Esophagus squamous epithelium (tissue), 4 donors: ENCODE measurements at regions not wholly inside any gene's neighbourhood (a gene's known extent, or its start where the extent isn't known, plus 50 kb on each side); places are given as distances from the start of the nearest gene placed in this dataset.

Source experiments
- POLR2A ChIP-seq, 4 donors: fragments of 450-650 bp; IDR thresholded peaks; one replicate each; pipeline ENCODE4 v1.6.1; 2017; ENCODE audit warnings: antibody characterized with exemption in 4 of 4, mild to moderate bottlenecking in 4 of 4, moderate library complexity in 3 of 4
- TF ChIP-seq, protein P1 (sequence below), 6 experiments: fragments of 450-650 bp in 4 of 6; fragments of 200-600 bp in 2 of 6; sonication (generic) in 2 of 6; IDR thresholded peaks; one replicate each; pipeline ENCODE4 v1.5.1; 2016 to 2019; ENCODE audit warnings: antibody characterized with exemption in 6 of 6, mild to moderate bottlenecking in 4 of 6, moderate library complexity in 4 of 6

DNA sequence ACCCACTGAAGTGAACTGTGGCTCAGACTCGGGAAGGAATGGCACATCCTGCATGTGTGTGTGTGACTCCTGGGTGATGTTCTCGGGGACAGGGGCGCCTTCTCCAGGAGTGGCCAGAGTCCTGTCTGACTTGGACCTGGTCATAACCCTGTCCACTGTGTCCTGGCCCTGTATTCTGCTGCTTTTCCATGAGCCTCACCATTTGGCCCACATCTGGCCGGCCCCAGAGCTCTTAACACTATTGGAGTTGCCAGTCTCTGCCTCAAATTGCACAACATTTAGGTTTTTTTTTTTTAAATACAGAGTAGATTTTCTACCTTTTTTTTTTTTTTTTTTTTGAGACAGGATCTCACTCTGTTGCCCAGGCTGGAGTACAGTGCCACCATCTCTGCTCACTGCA lies 278.3 kb upstream of the TUT7 start:
- TF ChIP-seq, protein P1, sequence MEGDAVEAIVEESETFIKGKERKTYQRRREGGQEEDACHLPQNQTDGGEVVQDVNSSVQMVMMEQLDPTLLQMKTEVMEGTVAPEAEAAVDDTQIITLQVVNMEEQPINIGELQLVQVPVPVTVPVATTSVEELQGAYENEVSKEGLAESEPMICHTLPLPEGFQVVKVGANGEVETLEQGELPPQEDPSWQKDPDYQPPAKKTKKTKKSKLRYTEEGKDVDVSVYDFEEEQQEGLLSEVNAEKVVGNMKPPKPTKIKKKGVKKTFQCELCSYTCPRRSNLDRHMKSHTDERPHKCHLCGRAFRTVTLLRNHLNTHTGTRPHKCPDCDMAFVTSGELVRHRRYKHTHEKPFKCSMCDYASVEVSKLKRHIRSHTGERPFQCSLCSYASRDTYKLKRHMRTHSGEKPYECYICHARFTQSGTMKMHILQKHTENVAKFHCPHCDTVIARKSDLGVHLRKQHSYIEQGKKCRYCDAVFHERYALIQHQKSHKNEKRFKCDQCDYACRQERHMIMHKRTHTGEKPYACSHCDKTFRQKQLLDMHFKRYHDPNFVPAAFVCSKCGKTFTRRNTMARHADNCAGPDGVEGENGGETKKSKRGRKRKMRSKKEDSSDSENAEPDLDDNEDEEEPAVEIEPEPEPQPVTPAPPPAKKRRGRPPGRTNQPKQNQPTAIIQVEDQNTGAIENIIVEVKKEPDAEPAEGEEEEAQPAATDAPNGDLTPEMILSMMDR (IDR thresholded peaks at IDR 0.05), result no peak
- TF ChIP-seq POLR2A (IDR thresholded peaks at IDR 0.05), result no peak
